Left lung (tissue), 4 donors: ENCODE measurements at regions not wholly inside any gene's neighbourhood (a gene's known extent, or its start where the extent isn't known, plus 50 kb on each side); places are given as distances from the start of the nearest gene placed in this dataset.

Experiments
- ATAC-seq: fragments of 200-7000 bp; cut with Tn5 transposase; one replicate; pipeline ENCODE4 v1.9.1; 2020; ENCODE audit warnings: moderate library complexity
- DNase-seq, 4 donors: peaks; one replicate each; pipeline ENCODE4 v3.0.0-alpha.2; 2013 to 2020
- H3K27ac ChIP-seq, 2 donors: fragments of 200-600 bp; sonication (generic) in 1 of 2; one replicate each; pipeline versions ENCODE4 v1.5.0 to v1.8.0; 2020 to 2021
- H3K27me3 ChIP-seq, 2 donors: fragments of 200-600 bp; sonication (generic) in 1 of 2; one replicate each; pipeline versions ENCODE4 v1.5.0 to v1.8.0; 2020 to 2021
- H3K36me3 ChIP-seq, 2 donors: fragments of 200-600 bp; sonication (generic) in 1 of 2; one replicate each; pipeline versions ENCODE4 v1.5.0 to v1.8.0; 2020 to 2021
- H3K4me1 ChIP-seq, 2 donors: fragments of 200-600 bp; one replicate each; pipeline ENCODE4 v1.8.0; 2021
- H3K4me3 ChIP-seq, 2 donors: fragments of 200-600 bp; sonication (generic) in 1 of 2; one replicate each; pipeline versions ENCODE4 v1.5.0 to v1.8.0; 2020 to 2021; ENCODE audit warnings: mild to moderate bottlenecking in 1 of 2
- H3K9me3 ChIP-seq, 2 donors: fragments of 200-600 bp; sonication (generic) in 1 of 2; one replicate each; pipeline versions ENCODE4 v1.5.0 to v1.8.0; 2020 to 2021
- intact Hi-C, 2 donors: fragments of 100-400 bp; cut with DNase I; formaldehyde crosslinking; loops; one replicate each; pipeline versions ENCODE4 v1.11.2 to v1.14.2; 2022
- TF ChIP-seq, protein P1 (sequence below), 2 donors: fragments of 200-600 bp; sonication (generic) in 1 of 2; IDR thresholded peaks; one replicate each; pipeline versions ENCODE4 v1.5.0 to v1.8.0; 2021; ENCODE audit warnings: antibody characterized with exemption in 2 of 2
- donor health status: DM: no; HTN: yes; CAD: no.
- donor health status: DM: no; HTN: no; CAD: no.

DNA sequence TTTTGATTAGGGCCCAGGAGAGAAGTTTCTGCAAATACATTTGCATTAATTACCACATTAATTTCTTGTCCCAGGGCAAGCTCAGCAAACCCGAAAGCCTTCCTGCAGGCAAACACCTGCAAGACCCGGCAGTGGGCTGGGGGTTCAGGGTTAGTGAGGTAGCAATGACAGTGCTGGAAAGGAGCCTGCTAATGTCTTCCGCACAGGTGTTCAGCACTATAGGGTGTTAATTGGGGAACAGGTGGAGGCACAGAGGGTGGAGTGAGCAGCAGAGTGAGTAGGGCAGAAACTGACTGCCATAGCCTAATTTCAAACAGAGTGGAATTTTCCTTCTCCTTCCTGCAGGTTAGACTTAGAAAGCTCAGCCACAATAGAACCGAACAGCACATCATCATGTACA, 50.9 kb upstream of the UBASH3B start:
- intact Hi-C loops: no loop called here
- no peak overlapping the region for H3K4me3 ChIP-seq
- no peak overlapping the region for H3K27ac ChIP-seq
- no peaks in the 10 kb centered on the region for H3K9me3 ChIP-seq
- ATAC-seq: no peak
- no peak for DNase-seq
- H3K27me3 ChIP-seq: no peaks in the 10 kb centered on the region
- peaks cover 0 to 5% of the 10 kb centered on the region in 2 donors for H3K4me1 ChIP-seq
- H3K36me3 ChIP-seq: no peaks in the 10 kb centered on the region
- TF ChIP-seq, protein P1, sequence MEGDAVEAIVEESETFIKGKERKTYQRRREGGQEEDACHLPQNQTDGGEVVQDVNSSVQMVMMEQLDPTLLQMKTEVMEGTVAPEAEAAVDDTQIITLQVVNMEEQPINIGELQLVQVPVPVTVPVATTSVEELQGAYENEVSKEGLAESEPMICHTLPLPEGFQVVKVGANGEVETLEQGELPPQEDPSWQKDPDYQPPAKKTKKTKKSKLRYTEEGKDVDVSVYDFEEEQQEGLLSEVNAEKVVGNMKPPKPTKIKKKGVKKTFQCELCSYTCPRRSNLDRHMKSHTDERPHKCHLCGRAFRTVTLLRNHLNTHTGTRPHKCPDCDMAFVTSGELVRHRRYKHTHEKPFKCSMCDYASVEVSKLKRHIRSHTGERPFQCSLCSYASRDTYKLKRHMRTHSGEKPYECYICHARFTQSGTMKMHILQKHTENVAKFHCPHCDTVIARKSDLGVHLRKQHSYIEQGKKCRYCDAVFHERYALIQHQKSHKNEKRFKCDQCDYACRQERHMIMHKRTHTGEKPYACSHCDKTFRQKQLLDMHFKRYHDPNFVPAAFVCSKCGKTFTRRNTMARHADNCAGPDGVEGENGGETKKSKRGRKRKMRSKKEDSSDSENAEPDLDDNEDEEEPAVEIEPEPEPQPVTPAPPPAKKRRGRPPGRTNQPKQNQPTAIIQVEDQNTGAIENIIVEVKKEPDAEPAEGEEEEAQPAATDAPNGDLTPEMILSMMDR (IDR thresholded peaks at IDR 0.05): no peak

DNA sequence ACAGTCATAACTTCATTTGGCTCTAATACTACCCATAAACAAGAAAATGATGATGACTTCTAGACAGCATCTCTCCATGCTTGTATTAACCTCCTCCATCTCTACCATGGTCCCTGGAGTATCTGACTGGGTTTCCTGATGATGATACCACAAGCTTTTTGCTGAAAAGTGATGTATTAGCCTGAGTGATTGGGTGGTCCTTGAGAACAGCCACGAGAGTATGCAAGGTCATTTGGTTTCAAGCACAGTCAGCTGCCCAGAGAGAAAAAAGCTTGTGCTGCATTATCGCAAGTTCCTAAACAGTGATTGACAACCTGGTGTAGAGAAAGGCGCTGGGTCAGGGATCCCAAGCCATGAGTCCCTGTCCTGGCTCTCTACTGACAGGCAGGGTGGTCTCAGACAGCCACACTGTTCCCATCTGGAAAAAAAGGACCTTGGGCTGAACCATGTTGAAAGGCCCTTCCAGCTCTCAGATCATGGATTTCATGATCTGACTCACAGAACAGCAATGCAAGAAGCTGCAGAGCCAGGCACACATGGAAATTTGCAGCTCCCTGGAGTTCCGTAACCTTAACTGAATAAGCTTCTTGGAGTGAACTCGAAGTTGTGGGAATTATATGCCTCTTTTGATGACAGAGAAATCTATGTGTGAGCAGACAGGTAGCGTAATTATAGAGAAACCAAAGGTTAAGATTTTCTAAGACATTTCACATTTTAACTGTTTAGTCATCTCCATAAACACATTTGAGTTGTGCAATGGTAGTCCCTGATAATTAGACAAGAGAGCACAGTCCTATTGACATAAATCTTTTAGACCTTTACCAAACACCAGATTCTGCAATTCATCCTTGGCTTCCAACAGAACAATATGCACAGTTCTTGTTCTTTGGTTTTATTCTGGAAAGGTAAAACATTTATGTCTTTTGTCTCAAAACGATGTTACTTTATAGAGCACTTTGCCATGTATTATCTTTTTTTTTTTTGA, 54.1 kb upstream of the UBASH3B start:
- TF ChIP-seq, protein P1 (IDR thresholded peaks at IDR 0.05): no peak
- no peaks in the 10 kb centered on the region for H3K9me3 ChIP-seq
- intact Hi-C loops: no loop called here
- no peak overlapping the region for H3K4me3 ChIP-seq
- peak in 1 of 4 donors; percentile 3 for DNase-seq
- H3K27me3 ChIP-seq: no peaks in the 10 kb centered on the region
- no peaks in the 10 kb centered on the region for H3K36me3 ChIP-seq
- H3K4me1 ChIP-seq: peaks cover 0 to 5% of the 10 kb centered on the region in 2 donors
- H3K27ac ChIP-seq: peak overlapping the region in 1 of 2 donors; percentile 39
- ATAC-seq: peak; percentile 41

DNA sequence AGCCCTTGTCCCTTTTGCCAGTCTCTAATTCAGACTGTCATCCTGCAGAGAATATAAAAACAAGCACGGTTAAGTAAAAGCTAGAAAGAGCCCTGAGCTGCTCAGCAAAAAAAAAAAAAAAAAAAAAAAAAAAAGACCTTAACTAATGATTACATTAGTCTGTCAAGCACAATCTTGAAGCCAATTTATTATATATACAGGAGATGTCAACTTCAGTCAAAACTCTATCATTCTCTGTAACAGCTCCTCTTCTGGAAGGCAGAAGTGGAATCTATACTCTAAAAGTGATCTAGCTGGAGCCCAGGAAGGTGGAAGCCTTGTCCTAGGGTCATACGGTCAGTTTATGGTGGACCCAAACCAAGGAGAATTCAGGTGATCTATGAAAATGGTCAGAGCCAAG, 55.2 kb upstream of the UBASH3B start:
- ATAC-seq (no peak), DNase-seq (no peak)
- Histone ChIP-seq H3K27me3 (no peaks in the 10 kb centered on the region), H3K9me3 (no peaks in the 10 kb centered on the region), H3K27ac (no peak overlapping the region), H3K36me3 (no peaks in the 10 kb centered on the region), H3K4me3 (no peak overlapping the region), H3K4me1 (peaks cover 0 to 2% of the 10 kb centered on the region in 2 donors)
- TF ChIP-seq, protein P1 (IDR thresholded peaks at IDR 0.05): no peak
- intact Hi-C loops: no loop called here

DNA sequence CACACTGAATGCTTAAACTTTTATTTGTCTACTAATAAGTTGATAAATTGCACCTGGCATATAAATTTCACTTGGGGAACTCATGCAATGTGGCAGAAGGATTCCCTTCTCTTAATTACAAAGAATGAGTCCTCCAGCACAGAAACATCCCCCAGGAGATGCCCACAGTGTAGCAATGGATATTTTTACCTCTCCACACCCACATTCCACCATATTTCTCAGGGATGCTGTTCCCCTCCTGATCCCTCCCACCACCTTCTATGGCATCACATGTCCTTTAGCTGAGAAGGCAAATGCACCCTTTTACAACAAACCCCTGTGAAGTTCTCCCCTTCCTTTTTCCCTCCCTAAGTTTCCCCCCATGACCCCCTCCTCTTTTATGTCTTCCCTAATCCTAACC, 56.1 kb upstream of the UBASH3B start:
- no peaks in the 10 kb centered on the region for H3K9me3 ChIP-seq
- H3K36me3 ChIP-seq: no peaks in the 10 kb centered on the region
- ATAC-seq (no peak), DNase-seq (no peak)
- intact Hi-C loops: no loop called here
- TF ChIP-seq, protein P1 (IDR thresholded peaks at IDR 0.05): no peak
- H3K27ac ChIP-seq: no peak overlapping the region
- no peak overlapping the region for H3K4me3 ChIP-seq
- H3K4me1 ChIP-seq: no peaks in the 10 kb centered on the region
- H3K27me3 ChIP-seq: no peaks in the 10 kb centered on the region

DNA sequence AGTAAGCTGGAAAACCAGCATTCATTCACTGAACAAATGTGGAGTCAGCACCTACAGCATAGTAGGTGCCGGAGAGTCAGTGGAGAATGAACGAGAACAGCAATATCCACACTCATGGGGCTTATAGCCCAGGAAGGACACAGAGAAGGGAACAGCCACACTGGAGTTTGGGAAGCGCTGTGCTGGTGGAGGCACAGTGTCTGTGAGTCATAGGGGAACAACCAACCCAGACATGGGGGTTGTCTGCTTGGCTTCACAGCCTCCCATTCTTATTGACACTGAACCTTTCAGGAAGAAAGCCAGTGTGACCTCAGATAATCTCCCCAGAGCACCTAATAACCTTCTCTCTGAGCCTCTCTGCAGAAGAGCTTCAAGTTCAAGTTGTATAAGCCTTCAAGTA, 56.6 kb upstream of the UBASH3B start:
- intact Hi-C loops: no loop called here

More for the DNA sequence above, 56.6 kb upstream of the UBASH3B start:
- no peaks in the 10 kb centered on the region for H3K27me3 ChIP-seq
- ATAC-seq: peak; percentile 61
- H3K27ac ChIP-seq: no peak overlapping the region
- H3K4me3 ChIP-seq: no peak overlapping the region
- H3K9me3 ChIP-seq: no peaks in the 10 kb centered on the region
- TF ChIP-seq, protein P1 (IDR thresholded peaks at IDR 0.05): no peak
- DNase-seq: no peak
- no peaks in the 10 kb centered on the region for H3K36me3 ChIP-seq
- H3K4me1 ChIP-seq: no peaks in the 10 kb centered on the region
